ENCODE measurements at regions not wholly inside any gene's neighbourhood (a gene's known extent, or its start where the extent isn't known, plus 50 kb on each side); places are given as distances from the start of the nearest gene placed in this dataset.

GRCh38 chr7:28290496-28290895 is 109.9 kb upstream of the JAZF1 start:
- Histone ChIP-seq H3K27ac (ENCODE audit: low read depth, low read length) (no peak overlapping the region), H3K9me3 (ENCODE audit: low read depth, low read length) (no peaks in the 10 kb centered on the region), H3K4me2 (ENCODE audit: insufficient read depth, low read length) (no peak overlapping the region), H3K4me1 (ENCODE audit: insufficient read depth, low read length) (no peaks in the 10 kb centered on the region), H3K27me3 (ENCODE audit: insufficient read depth, low read length) (no peaks in the 10 kb centered on the region), H4K20me1 (ENCODE audit: insufficient read depth, low read length) (no peaks in the 10 kb centered on the region), H2AFZ (ENCODE audit: low read length) (no peak overlapping the region), H3K4me3 (ENCODE audit: insufficient read depth, low read length) (no peak overlapping the region), H3K79me2 (ENCODE audit: insufficient read depth, low read length) (no peaks in the 10 kb centered on the region), H3K36me3 (ENCODE audit: insufficient read depth, low read length) (no peaks in the 10 kb centered on the region)
- TF ChIP-seq CTCF (IDR thresholded peaks at IDR 0.05; ENCODE audit: extremely low read depth, low read depth, low read length) = no peak
- no peak for DNase-seq (ENCODE audit: insufficient read length, low spot score, missing footprints)

GRCh38 chr7:28291559-28291958 is 111.0 kb upstream of the JAZF1 start:
- no peak for DNase-seq (ENCODE audit: insufficient read length, low spot score, missing footprints)
- TF ChIP-seq CTCF (IDR thresholded peaks at IDR 0.05; ENCODE audit: extremely low read depth, low read depth, low read length) = no peak
- H3K27ac ChIP-seq (ENCODE audit: low read depth, low read length) = no peak overlapping the region
- H3K36me3 ChIP-seq (ENCODE audit: insufficient read depth, low read length) = no peaks in the 10 kb centered on the region
- no peak overlapping the region for H3K4me3 ChIP-seq (ENCODE audit: insufficient read depth, low read length)
- H4K20me1 ChIP-seq (ENCODE audit: insufficient read depth, low read length) = no peaks in the 10 kb centered on the region
- H3K79me2 ChIP-seq (ENCODE audit: insufficient read depth, low read length) = no peaks in the 10 kb centered on the region
- H3K27me3 ChIP-seq (ENCODE audit: insufficient read depth, low read length) = no peaks in the 10 kb centered on the region
- peaks cover under 1% of the 10 kb centered on the region for H3K4me1 ChIP-seq (ENCODE audit: insufficient read depth, low read length)
- H3K4me2 ChIP-seq (ENCODE audit: insufficient read depth, low read length) = no peak overlapping the region
- no peaks in the 10 kb centered on the region for H3K9me3 ChIP-seq (ENCODE audit: low read depth, low read length)
- no peak overlapping the region for H2AFZ ChIP-seq (ENCODE audit: low read length)

- no peak overlapping the region for H3K4me3 ChIP-seq (ENCODE audit: insufficient read depth, low read length)
- H3K79me2 ChIP-seq (ENCODE audit: insufficient read depth, low read length) = no peaks in the 10 kb centered on the region
- no peaks in the 10 kb centered on the region for H3K9me3 ChIP-seq (ENCODE audit: low read depth, low read length)
- no peaks in the 10 kb centered on the region for H3K27me3 ChIP-seq (ENCODE audit: insufficient read depth, low read length)
- TF ChIP-seq CTCF (IDR thresholded peaks at IDR 0.05; ENCODE audit: extremely low read depth, low read depth, low read length) = no peak
- H4K20me1 ChIP-seq (ENCODE audit: insufficient read depth, low read length) = no peaks in the 10 kb centered on the region
- peaks cover 8% of the 10 kb centered on the region for H3K4me1 ChIP-seq (ENCODE audit: insufficient read depth, low read length)
- no peaks in the 10 kb centered on the region for H3K36me3 ChIP-seq (ENCODE audit: insufficient read depth, low read length)
- no peak overlapping the region for H2AFZ ChIP-seq (ENCODE audit: low read length)
- no peak for DNase-seq (ENCODE audit: insufficient read length, low spot score, missing footprints)
- no peak overlapping the region for H3K27ac ChIP-seq (ENCODE audit: low read depth, low read length)
- H3K4me2 ChIP-seq (ENCODE audit: insufficient read depth, low read length) = no peak overlapping the region
These were observed 112.4 kb upstream of the JAZF1 start for GRCh38 chr7:28292834-28293526.

GRCh38 chr7:28293527-28293835 is 112.9 kb upstream of the JAZF1 start:
- H3K27me3 ChIP-seq (ENCODE audit: insufficient read depth, low read length) = no peaks in the 10 kb centered on the region
- no peaks in the 10 kb centered on the region for H3K79me2 ChIP-seq (ENCODE audit: insufficient read depth, low read length)
- no peak overlapping the region for H3K27ac ChIP-seq (ENCODE audit: low read depth, low read length)
- no peak overlapping the region for H3K4me3 ChIP-seq (ENCODE audit: insufficient read depth, low read length)
- H4K20me1 ChIP-seq (ENCODE audit: insufficient read depth, low read length) = no peaks in the 10 kb centered on the region
- H3K9me3 ChIP-seq (ENCODE audit: low read depth, low read length) = no peaks in the 10 kb centered on the region
- H2AFZ ChIP-seq (ENCODE audit: low read length) = no peak overlapping the region
- H3K4me1 ChIP-seq (ENCODE audit: insufficient read depth, low read length) = peaks cover 8% of the 10 kb centered on the region
- H3K4me2 ChIP-seq (ENCODE audit: insufficient read depth, low read length) = no peak overlapping the region
- no peaks in the 10 kb centered on the region for H3K36me3 ChIP-seq (ENCODE audit: insufficient read depth, low read length)
- no peak for DNase-seq (ENCODE audit: insufficient read length, low spot score, missing footprints)
- no peak for TF ChIP-seq CTCF (IDR thresholded peaks at IDR 0.05; ENCODE audit: extremely low read depth, low read depth, low read length)
